CD14-positive monocyte (primary cell): ENCODE measurements at regions not wholly inside any gene's neighbourhood (a gene's known extent, or its start where the extent isn't known, plus 50 kb on each side); places are given as distances from the start of the nearest gene placed in this dataset.

ENCODE experiments used
- DNase-seq, 3 donors: peaks; one replicate each; pipeline ENCODE4 v3.0.0-alpha.2; 2011 to 2022
- H2AFZ ChIP-seq: 2 replicates; pipeline ENCODE4 v1.6.0; 2012; ENCODE audit warnings: mild to moderate bottlenecking, low read depth, low read length, inconsistent platforms; ENCODE audit not compliant: insufficient read depth, poor library complexity, severe bottlenecking
- H3K27ac ChIP-seq, 2 donors: 1 replicate in 1 of 2; 2 replicates in 1 of 2; pipeline ENCODE4 v1.5.1; 2012 to 2013; ENCODE audit warnings: low read length in 2 of 2, control low read depth in 1 of 2, inconsistent platforms in 1 of 2, low read depth in 1 of 2, mild to moderate bottlenecking in 1 of 2
- H3K27me3 ChIP-seq, 2 donors: one replicate each; pipeline versions ENCODE4 v1.6.0 to v1.6.1; 2011 to 2013; ENCODE audit warnings: low read length in 2 of 2; ENCODE audit not compliant: control insufficient read depth in 2 of 2, insufficient read depth in 2 of 2
- H3K36me3 ChIP-seq, 2 donors: replicated peaks in 1 of 2; 1 replicate in 1 of 2; 2 replicates in 1 of 2; pipeline versions ENCODE4 v1.5.1 to v1.6.1; 2012 to 2013; ENCODE audit warnings: low read length in 2 of 2, control low read depth in 1 of 2, inconsistent platforms in 1 of 2, mild to moderate bottlenecking in 1 of 2; ENCODE audit not compliant: insufficient read depth in 2 of 2, control insufficient read depth in 1 of 2
- H3K4me1 ChIP-seq, 2 donors: 1 replicate in 1 of 2; 2 replicates in 1 of 2; pipeline versions ENCODE4 v1.5.1 to v1.6.1; 2012 to 2013; ENCODE audit warnings: low read length in 2 of 2, control low read depth in 1 of 2, inconsistent platforms in 1 of 2, mild to moderate bottlenecking in 1 of 2, moderate library complexity in 1 of 2; ENCODE audit not compliant: insufficient read depth in 2 of 2, control insufficient read depth in 1 of 2
- H3K4me2 ChIP-seq: replicated peaks from 2 replicates; pipeline ENCODE3; 2012; ENCODE audit warnings: low read length, moderate library complexity, mild to moderate bottlenecking; ENCODE audit not compliant: poor library complexity, severe bottlenecking; ENCODE audit errors: extremely low read depth
- H3K4me3 ChIP-seq, 3 experiments: fragments of 200-600 bp in 1 of 3; sonication (generic) in 1 of 3; replicated peaks in 1 of 3; 1 replicate in 2 of 3; 2 replicates in 1 of 3; pipeline ENCODE4 v1.5.1; 2011 to 2013; ENCODE audit warnings: low read length in 3 of 3, mild to moderate bottlenecking in 3 of 3, control low read depth in 2 of 3, low read depth in 2 of 3, inconsistent platforms in 1 of 3, moderate library complexity in 1 of 3
- H3K79me2 ChIP-seq: 2 replicates; pipeline ENCODE4 v1.6.0; 2012; ENCODE audit warnings: mild to moderate bottlenecking, control low read depth, inconsistent platforms, low read length, moderate library complexity; ENCODE audit not compliant: insufficient read depth
- H3K9ac ChIP-seq: 2 replicates; pipeline ENCODE4 v1.6.0; 2017; ENCODE audit warnings: low read length, mild to moderate bottlenecking; ENCODE audit not compliant: insufficient read depth, poor library complexity, severe bottlenecking
- H3K9me3 ChIP-seq, 2 donors: replicated peaks in 1 of 2; 1 replicate in 1 of 2; 2 replicates in 1 of 2; pipeline versions ENCODE4 v1.5.1 to v1.6.1; 2012 to 2013; ENCODE audit warnings: low read length in 2 of 2, control low read depth in 1 of 2; ENCODE audit not compliant: control insufficient read depth in 1 of 2, insufficient read depth in 1 of 2
- H4K20me1 ChIP-seq: 2 replicates; pipeline ENCODE4 v1.6.0; 2012; ENCODE audit warnings: mild to moderate bottlenecking, low read length, control low read depth, moderate library complexity; ENCODE audit not compliant: insufficient read depth
- H3K27ac Mint-ChIP-seq, 7 donors: one replicate each; pipeline ENCODE4 v1.8.0; 2020; ENCODE audit warnings: mild to moderate bottlenecking in 7 of 7, mixed read lengths in 7 of 7, moderate library complexity in 6 of 7, inconsistent platforms in 2 of 7
- H3K27me3 Mint-ChIP-seq, 3 donors: one replicate each; pipeline ENCODE4 v1.8.0; 2021 to 2022; ENCODE audit warnings: low read depth in 3 of 3, mild to moderate bottlenecking in 3 of 3, mixed read lengths in 3 of 3, moderate library complexity in 3 of 3, inconsistent platforms in 1 of 3
- H3K36me3 Mint-ChIP-seq, 2 donors: one replicate each; pipeline ENCODE4 v1.8.0; 2020; ENCODE audit warnings: mixed read lengths in 2 of 2, inconsistent platforms in 1 of 2, mild to moderate bottlenecking in 1 of 2
- H3K4me1 Mint-ChIP-seq: one replicate; pipeline ENCODE4 v1.8.0; 2020; ENCODE audit warnings: mild to moderate bottlenecking, mixed read lengths
- H3K4me3 Mint-ChIP-seq, 2 donors: one replicate each; pipeline ENCODE4 v1.8.0; 2020; ENCODE audit warnings: mild to moderate bottlenecking in 2 of 2, mixed read lengths in 2 of 2, moderate library complexity in 1 of 2
- H3K9me3 Mint-ChIP-seq, 7 donors: one replicate each; pipeline ENCODE4 v1.8.0; 2020 to 2022; ENCODE audit warnings: mixed read lengths in 7 of 7, mild to moderate bottlenecking in 6 of 7, moderate library complexity in 6 of 7, inconsistent platforms in 2 of 7
- WGBS: methylation state at CpG from one replicate; pipeline ENCODE4 v1.1.5; 2013; ENCODE audit warnings: missing lambda C conversion rate; ENCODE audit not compliant: insufficient coverage; 5-methylcytosine and 5-hydroxymethylcytosine counted together
- intact Hi-C, 2 donors: fragments of 100-400 bp; cut with micrococcal nuclease; formaldehyde crosslinking; loops; one replicate each; pipeline versions ENCODE4 v1.15.0 to v1.15.1; 2023
- TF ChIP-seq, protein P1 (sequence below): fragments of 200-600 bp; IDR thresholded peaks from one replicate; pipeline ENCODE4 v1.8.0; 2022; ENCODE audit warnings: antibody characterized with exemption, mild to moderate bottlenecking

DNA sequence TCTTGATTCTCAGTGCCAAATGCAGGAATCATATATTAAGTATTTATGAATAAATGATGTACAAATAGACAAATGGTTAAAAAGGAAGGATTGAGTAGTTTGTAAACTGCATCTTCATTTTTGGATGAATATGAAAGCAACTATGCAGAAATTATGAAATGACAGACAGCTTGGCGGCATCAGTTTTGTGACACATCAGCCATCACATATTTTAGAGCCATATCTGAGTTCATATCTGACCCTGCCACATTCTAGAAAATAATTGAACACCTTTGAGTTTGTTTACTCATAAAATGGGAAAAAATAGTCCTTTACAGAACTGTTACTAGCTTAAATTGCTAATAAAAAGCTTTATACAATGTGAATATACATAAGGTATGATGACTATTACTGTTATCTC, 448.2 kb downstream of the KIF20B start:
- Histone ChIP-seq H2AFZ (no peak overlapping the region), H3K27me3 (no peaks in the 10 kb centered on the region), H3K79me2 (no peaks in the 10 kb centered on the region), H3K4me2 (no peak overlapping the region), H3K27ac (no peak overlapping the region), H3K4me1 (no peaks in the 10 kb centered on the region), H3K4me3 (no peak overlapping the region), H3K36me3 (no peaks in the 10 kb centered on the region), H3K9me3 (no peaks in the 10 kb centered on the region), H4K20me1 (no peaks in the 10 kb centered on the region), H3K9ac (no peak overlapping the region)
- H3K4me1 Mint-ChIP-seq = no peaks in the 10 kb centered on the region
- peaks cover 0 to 1% (median 0%) of the 10 kb centered on the region in 3 donors for H3K27me3 Mint-ChIP-seq
- H3K27ac Mint-ChIP-seq = no peak overlapping the region
- intact Hi-C loops = no loop called here
- no CpG with 5 or more reads among the region's 1 CpG for WGBS
- no peaks in the 10 kb centered on the region for H3K36me3 Mint-ChIP-seq
- H3K4me3 Mint-ChIP-seq = no peak overlapping the region
- H3K9me3 Mint-ChIP-seq = peaks cover 0 to 5% (median 0%) of the 10 kb centered on the region in 7 donors
- TF ChIP-seq, protein P1, sequence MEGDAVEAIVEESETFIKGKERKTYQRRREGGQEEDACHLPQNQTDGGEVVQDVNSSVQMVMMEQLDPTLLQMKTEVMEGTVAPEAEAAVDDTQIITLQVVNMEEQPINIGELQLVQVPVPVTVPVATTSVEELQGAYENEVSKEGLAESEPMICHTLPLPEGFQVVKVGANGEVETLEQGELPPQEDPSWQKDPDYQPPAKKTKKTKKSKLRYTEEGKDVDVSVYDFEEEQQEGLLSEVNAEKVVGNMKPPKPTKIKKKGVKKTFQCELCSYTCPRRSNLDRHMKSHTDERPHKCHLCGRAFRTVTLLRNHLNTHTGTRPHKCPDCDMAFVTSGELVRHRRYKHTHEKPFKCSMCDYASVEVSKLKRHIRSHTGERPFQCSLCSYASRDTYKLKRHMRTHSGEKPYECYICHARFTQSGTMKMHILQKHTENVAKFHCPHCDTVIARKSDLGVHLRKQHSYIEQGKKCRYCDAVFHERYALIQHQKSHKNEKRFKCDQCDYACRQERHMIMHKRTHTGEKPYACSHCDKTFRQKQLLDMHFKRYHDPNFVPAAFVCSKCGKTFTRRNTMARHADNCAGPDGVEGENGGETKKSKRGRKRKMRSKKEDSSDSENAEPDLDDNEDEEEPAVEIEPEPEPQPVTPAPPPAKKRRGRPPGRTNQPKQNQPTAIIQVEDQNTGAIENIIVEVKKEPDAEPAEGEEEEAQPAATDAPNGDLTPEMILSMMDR = no peak
- DNase-seq = no peak

DNA sequence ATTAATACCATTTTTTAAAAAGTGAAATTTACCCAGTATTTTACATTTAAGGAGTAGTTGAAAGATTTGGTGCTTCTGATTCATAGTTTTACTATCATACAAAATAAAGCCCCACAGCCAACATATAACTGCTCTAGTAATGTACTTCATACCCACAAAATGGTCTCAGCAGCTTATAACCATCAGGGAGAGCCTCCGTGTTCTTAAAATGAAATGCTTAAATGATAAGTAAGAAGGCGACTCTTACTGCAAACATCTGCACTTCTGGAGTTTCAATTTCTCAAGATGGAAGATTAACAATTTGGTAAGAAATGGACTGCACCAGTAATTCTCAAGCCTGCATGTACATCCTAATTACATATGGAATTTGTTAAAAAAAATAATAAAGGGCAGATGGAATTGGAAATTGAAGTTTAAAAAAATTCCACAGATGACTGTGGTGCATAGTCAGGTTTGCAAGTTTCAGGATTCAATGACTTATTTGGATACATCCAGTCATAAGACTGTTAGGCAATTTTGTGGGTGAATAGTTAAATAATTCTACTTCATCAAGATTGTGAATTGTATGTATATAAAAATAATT, 461.0 kb downstream of the KIF20B start:
- Histone ChIP-seq H3K36me3 (no peaks in the 10 kb centered on the region), H3K4me3 (no peak overlapping the region), H3K9me3 (peaks cover 0 to 5% of the 10 kb centered on the region in 2 donors), H4K20me1 (no peaks in the 10 kb centered on the region), H3K9ac (no peak overlapping the region), H3K79me2 (no peaks in the 10 kb centered on the region), H3K4me2 (no peak overlapping the region), H3K27me3 (no peaks in the 10 kb centered on the region), H2AFZ (no peak overlapping the region), H3K4me1 (no peaks in the 10 kb centered on the region), H3K27ac (no peak overlapping the region)
- H3K4me1 Mint-ChIP-seq = no peaks in the 10 kb centered on the region
- TF ChIP-seq, protein P1 = no peak
- H3K4me3 Mint-ChIP-seq = no peak overlapping the region
- intact Hi-C loops = no loop called here
- H3K9me3 Mint-ChIP-seq = peaks cover 3 to 18% (median 10%) of the 10 kb centered on the region in 7 donors
- H3K27ac Mint-ChIP-seq = no peak overlapping the region
- no peak for DNase-seq
- no peaks in the 10 kb centered on the region for H3K36me3 Mint-ChIP-seq
- WGBS = no CpG with 5 or more reads among the region's 2 CpGs
- H3K27me3 Mint-ChIP-seq = peaks cover 0 to 2% (median 0%) of the 10 kb centered on the region in 3 donors
